D721Med (cell line): ENCODE measurements at regions not wholly inside any gene's neighbourhood (a gene's known extent, or its start where the extent isn't known, plus 50 kb on each side); places are given as distances from the start of the nearest gene placed in this dataset.

Experiments
- DNase-seq: peaks from one replicate; pipeline ENCODE4 v3.0.0; 2011; ENCODE audit warnings: low spot score; ENCODE audit not compliant: insufficient read length
- FAIRE-seq: peaks from 2 replicates; lab custom pipeline; 2011; peaks lifted over from hg19 to GRCh38; lab: Jason Lieb, UNC
- TF ChIP-seq, protein P1 (sequence below): IDR thresholded peaks from 2 replicates; pipeline ENCODE4 v1.5.1; 2012; ENCODE audit warnings: mild to moderate bottlenecking, control low read depth; ENCODE audit not compliant: insufficient read depth; ENCODE audit errors: missing control alignments

DNA sequence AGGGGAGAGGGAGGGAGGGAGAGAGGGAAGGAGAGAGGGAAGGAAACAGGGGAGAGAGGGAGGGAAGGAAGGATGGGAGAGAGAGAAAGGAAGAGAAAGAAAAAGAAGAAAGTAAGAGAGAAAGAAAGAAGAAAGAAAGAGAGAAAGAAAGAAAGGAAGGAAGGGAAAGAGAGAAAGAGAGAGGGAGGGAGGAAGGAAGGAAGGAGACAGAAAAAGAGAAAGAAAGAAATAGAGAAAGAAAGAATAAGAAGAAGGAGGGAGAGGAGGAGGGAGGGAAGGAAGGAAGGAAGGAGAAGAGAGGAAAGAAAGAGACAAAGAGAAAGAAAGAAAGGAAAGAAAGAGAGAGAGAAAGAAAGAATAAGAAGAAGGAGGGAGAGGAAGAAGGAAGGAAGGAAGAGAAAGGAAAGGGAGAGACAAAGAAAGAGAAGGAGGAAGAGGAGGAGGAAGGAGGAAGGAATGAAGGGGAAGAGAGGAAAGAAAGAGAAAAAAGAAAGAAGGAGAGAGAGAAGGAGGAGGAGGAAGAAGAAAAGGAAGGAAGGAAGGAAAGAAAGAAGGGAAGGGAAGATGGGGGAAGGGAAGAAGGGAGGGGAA, 189.6 kb downstream of the PARM1 start:
- DNase-seq (no peak), FAIRE-seq (no peak)
- TF ChIP-seq, protein P1, sequence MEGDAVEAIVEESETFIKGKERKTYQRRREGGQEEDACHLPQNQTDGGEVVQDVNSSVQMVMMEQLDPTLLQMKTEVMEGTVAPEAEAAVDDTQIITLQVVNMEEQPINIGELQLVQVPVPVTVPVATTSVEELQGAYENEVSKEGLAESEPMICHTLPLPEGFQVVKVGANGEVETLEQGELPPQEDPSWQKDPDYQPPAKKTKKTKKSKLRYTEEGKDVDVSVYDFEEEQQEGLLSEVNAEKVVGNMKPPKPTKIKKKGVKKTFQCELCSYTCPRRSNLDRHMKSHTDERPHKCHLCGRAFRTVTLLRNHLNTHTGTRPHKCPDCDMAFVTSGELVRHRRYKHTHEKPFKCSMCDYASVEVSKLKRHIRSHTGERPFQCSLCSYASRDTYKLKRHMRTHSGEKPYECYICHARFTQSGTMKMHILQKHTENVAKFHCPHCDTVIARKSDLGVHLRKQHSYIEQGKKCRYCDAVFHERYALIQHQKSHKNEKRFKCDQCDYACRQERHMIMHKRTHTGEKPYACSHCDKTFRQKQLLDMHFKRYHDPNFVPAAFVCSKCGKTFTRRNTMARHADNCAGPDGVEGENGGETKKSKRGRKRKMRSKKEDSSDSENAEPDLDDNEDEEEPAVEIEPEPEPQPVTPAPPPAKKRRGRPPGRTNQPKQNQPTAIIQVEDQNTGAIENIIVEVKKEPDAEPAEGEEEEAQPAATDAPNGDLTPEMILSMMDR = no peak

DNA sequence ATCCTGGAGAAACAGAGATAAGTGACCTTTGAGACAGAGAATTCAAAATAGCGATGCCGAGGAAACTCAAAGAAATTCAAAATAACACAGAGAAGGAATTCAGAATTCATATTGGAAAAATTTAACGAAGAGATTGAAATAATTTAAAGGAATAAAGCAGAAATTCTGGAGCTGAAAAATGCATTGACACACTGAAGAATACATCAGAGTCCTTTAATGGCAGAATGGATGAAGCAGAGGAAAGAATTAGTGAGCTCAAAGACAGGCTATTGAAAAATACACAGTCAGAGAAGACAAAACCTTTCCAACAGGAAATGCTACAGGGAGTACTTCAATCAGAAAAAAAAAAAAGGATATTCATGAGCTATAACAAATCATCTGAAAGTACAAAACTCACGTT, 185.8 kb downstream of the PARM1 start:
- FAIRE-seq = no peak
- no peak for DNase-seq

DNA sequence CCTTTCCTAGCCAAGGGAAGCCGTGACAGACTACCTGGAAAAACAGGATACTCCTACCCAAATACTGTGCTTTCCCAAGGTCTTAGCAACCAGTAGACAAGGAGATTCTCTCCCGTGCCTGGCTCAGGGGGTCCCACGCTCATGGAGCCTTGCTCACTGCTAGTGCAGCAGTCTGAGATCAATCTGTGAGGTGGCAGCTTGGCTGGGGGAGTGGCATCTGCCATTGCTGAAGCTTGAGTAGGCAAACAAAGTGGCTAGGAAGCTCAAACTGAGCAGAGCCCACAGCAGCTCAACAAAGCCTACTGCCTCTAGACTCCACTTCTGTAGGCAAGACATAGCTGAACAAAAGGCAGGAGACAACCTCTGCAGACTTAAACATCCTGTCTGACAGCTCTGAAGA, 177.1 kb downstream of the PARM1 start:
- FAIRE-seq (no peak), DNase-seq (no peak)
- TF ChIP-seq, protein P1 = no peak

More for the DNA sequence above, 185.8 kb downstream of the PARM1 start:
- TF ChIP-seq, protein P1 = no peak

DNA sequence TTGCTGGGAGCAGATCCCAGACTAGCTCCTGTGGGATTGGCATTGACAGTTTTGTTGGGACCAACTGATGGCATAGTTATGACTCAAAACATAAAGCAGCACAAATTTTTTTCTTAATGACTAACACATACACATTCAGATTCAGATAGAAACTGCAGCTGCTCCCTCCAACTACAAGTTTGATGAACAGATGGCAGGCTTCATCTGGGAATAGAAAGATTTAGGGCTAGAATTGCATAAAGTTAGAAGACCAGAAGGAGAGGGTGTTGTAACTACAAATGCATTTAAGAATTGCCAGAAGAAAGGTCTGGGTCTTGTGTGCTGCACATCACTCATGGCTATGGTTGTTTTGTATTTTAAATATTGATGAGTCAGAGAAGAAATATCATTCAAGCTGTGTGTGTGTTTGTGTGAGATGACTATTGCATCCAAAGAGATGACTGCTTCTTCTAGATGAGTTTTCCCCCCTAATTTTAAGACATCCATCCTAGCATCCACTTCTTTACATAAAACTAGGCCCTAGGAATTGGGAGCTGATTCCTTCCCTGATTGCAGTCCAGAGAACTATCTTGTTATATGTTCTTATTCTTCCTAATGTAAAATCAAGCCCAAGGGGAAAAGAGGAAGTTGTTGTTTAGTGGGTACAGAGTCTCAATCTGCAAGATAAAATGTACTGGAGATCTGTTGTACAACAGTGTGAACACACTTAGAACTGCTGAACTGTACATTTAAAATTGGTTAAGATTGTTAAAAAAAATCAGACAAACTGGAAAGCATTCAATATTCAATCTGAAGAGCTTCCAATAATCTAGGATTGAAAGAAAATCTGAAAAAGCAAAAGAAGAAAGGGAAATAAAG, 175.1 kb downstream of the PARM1 start:
- TF ChIP-seq, protein P1 = no peak
- FAIRE-seq (no peak), DNase-seq (no peak)

DNA sequence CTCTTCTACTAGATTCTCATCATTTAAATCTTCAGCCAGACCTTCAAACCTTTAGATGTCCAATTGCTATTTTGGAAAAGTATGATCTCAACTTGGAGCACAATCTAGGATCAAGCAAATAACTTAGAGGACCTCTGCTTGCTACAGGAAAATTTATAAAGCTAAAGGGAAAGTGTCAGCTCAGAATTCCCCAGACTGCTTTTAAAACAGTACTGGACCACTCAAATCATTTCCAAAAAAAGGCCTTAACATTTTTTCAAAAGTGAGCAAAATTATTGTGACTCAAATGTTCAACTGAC, 169.8 kb downstream of the PARM1 start:
- FAIRE-seq (no peak), DNase-seq (no peak)
- TF ChIP-seq, protein P1 = no peak

DNA sequence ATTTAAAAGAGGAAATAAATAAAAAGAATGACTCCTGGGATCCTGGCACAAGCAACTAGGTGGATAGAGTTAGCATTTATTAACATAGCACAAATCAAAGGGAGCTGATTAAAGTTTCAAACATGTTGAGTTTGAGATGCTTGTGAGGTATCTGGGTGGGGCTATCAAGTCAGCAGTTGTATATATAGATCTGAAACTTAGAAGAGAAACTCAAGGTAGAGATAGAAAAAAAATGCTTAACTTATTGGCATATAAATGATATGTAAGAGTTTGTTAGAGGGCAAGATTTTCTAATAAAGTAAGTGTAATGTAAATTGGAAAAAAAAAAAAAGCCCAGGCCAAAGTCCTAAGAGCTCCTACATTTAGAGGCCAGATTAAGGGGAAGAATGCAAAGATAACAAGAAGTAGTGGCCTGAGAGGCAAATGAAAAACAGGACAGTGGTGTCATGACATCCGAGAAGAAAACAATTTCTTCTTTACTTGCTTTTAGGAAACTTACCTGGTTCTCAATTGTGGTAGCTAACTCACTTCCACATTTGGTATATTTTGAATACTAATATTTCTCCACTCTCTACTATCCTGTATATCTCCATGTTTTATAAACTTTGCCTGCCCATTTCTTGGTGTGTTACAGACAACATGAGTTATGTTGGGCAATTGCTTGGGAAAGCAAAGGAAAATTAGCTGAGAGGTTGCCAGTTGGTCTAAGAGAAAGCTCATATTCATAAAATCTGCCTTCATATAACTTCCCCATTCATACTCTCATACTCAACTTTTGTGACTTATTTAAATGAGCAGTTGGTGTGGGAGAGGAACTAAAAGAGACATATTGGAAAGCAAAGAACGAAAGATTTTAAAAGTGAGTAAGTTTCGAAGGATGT, 169.2 kb downstream of the PARM1 start:
- no peak for FAIRE-seq
- no peak for DNase-seq
- TF ChIP-seq, protein P1 = no peak
